ENCODE measurements at regions not wholly inside any gene's neighbourhood (a gene's known extent, or its start where the extent isn't known, plus 50 kb on each side); places are given as distances from the start of the nearest gene placed in this dataset.

GRCh38 chr7:43004082-43004481 lies 71.9 kb downstream of the MRPL32 start:
- no peak for TF ChIP-seq EZH2 (IDR thresholded peaks at IDR 0.05; ENCODE audit: insufficient read depth, low read length)
- TF ChIP-seq CTCF (IDR thresholded peaks at IDR 0.05; ENCODE audit: insufficient read depth, low read depth, low read length), result no peak

Measured in astrocyte (in vitro differentiated cells and primary cell).